SK-N-SH treated with all-trans-retinoic acid at 6 μM for 48 hours (cell line): ENCODE measurements at regions not wholly inside any gene's neighbourhood (a gene's known extent, or its start where the extent isn't known, plus 50 kb on each side); places are given as distances from the start of the nearest gene placed in this dataset.
A peak's percentile ranks its signal among the peaks of the same experiment; 100 is the strongest.
"Not testable (repeated sequence)": the region's sequence is repeated elsewhere in the genome, so short reads cannot be mapped to it uniquely, and the experiment has no call there.

ENCODE experiments used
- ATAC-seq: fragments of 200-7000 bp; cut with Tn5 transposase; 3 replicates; pipeline ENCODE4 v1.9.1; 2020; ENCODE audit warnings: mild to moderate bottlenecking, moderate library complexity
- ARNTL ChIP-seq: fragments of 450-650 bp; formaldehyde crosslinking; IDR thresholded peaks from 2 replicates; pipeline ENCODE4 v1.5.0; 2020; ENCODE audit warnings: low read depth, mild to moderate bottlenecking, moderate library complexity, borderline replicate concordance
- BACH2 ChIP-seq: fragments of 250-450 bp; sonication (Bioruptor Pico); IDR thresholded peaks from 2 replicates; pipeline ENCODE4 v1.9.0; 2021; ENCODE audit warnings: mild to moderate bottlenecking, borderline replicate concordance
- CREB5 ChIP-seq: fragments of 250-450 bp; sonication (Bioruptor Pico); IDR thresholded peaks from 2 replicates; pipeline ENCODE4 v1.5.1; 2020; ENCODE audit warnings: low read depth, mild to moderate bottlenecking, moderate library complexity
- GLIS3 ChIP-seq: fragments of 250-450 bp; sonication (Bioruptor Pico); IDR thresholded peaks from 2 replicates; pipeline ENCODE4 v1.5.0; 2020; ENCODE audit warnings: mild to moderate bottlenecking, moderate library complexity
- ISL1 ChIP-seq: fragments of 250-450 bp; sonication (Bioruptor Pico); IDR thresholded peaks from 2 replicates; pipeline ENCODE4 v2.1.2; 2022; ENCODE audit warnings: mild to moderate bottlenecking, moderate library complexity
- PATZ1 ChIP-seq: fragments of 250-450 bp; sonication (Bioruptor Pico); IDR thresholded peaks from 2 replicates; pipeline ENCODE4 v1.8.0; 2020; ENCODE audit warnings: mild to moderate bottlenecking, moderate library complexity, borderline replicate concordance
- POU6F1 ChIP-seq: fragments of 250-450 bp; sonication (Bioruptor Pico); IDR thresholded peaks from 2 replicates; pipeline ENCODE4 v1.8.0; 2021; ENCODE audit warnings: low read depth, mild to moderate bottlenecking, moderate library complexity, borderline replicate concordance
- PPARA ChIP-seq: fragments of 250-450 bp; sonication (Bioruptor Pico); IDR thresholded peaks from 2 replicates; pipeline ENCODE4 v1.5.0; 2020; ENCODE audit warnings: mild to moderate bottlenecking, borderline replicate concordance
- RARB ChIP-seq: fragments of 250-450 bp; sonication (Bioruptor Pico); IDR thresholded peaks from 2 replicates; pipeline ENCODE4 v1.8.0; 2021; ENCODE audit warnings: mild to moderate bottlenecking, moderate library complexity
- SNAI2 ChIP-seq: fragments of 250-450 bp; sonication (Bioruptor Pico); IDR thresholded peaks from 2 replicates; pipeline ENCODE4 v1.5.0; 2020; ENCODE audit warnings: mild to moderate bottlenecking, moderate library complexity
- TCF4 ChIP-seq: fragments of 250-450 bp; sonication (Bioruptor Pico); IDR thresholded peaks from 2 replicates; pipeline ENCODE4 v1.8.0; 2021; ENCODE audit warnings: mild to moderate bottlenecking, moderate library complexity, borderline replicate concordance
- TOX ChIP-seq: fragments of 250-450 bp; sonication (Bioruptor Pico); IDR thresholded peaks from 2 replicates; pipeline ENCODE4 v1.8.0; 2021; ENCODE audit warnings: mild to moderate bottlenecking, moderate library complexity, borderline replicate concordance
- TSHZ2 ChIP-seq: fragments of 250-450 bp; sonication (Bioruptor Pico); IDR thresholded peaks from 2 replicates; pipeline ENCODE4 v1.5.0; 2020; ENCODE audit warnings: mild to moderate bottlenecking, moderate library complexity
- ZC3H10 ChIP-seq: fragments of 250-450 bp; sonication (Bioruptor Pico); IDR thresholded peaks from 2 replicates; pipeline ENCODE4 v1.5.1; 2021; ENCODE audit warnings: mild to moderate bottlenecking, moderate library complexity
- ZNF565 ChIP-seq: fragments of 450-650 bp; formaldehyde crosslinking; conservative IDR thresholded peaks from 2 replicates; pipeline ENCODE4 v1.5.0; 2020; ENCODE audit warnings: low read depth, mild to moderate bottlenecking, moderate library complexity
- ZNF8 ChIP-seq: fragments of 450-650 bp; formaldehyde crosslinking; IDR thresholded peaks from 2 replicates; pipeline ENCODE4 v1.5.0; 2020; ENCODE audit warnings: mild to moderate bottlenecking, moderate library complexity

GRCh38 chr6:112912416-112913101 lies 565.4 kb downstream of the RFPL4B start:
- ATAC-seq = peak; percentile 56
- TF ChIP-seq CREB5 (CRISPR knock-in tag) (no peak), ZNF565 (CRISPR knock-in tag) (no peak), PPARA (CRISPR knock-in tag) (no peak), POU6F1 (CRISPR knock-in tag) (no peak), ARNTL (no peak), RARB (no peak), ZC3H10 (CRISPR knock-in tag) (no peak), TSHZ2 (CRISPR knock-in tag) (no peak)

GRCh38 chr6:112919744-112920143 lies 572.6 kb downstream of the RFPL4B start:
- ATAC-seq = not testable (repeated sequence)

GRCh38 chr6:112920994-112921393 lies 573.9 kb downstream of the RFPL4B start:
- TF ChIP-seq ZNF8 (CRISPR knock-in tag) (no peak), TSHZ2 (CRISPR knock-in tag) (no peak), ISL1 (CRISPR knock-in tag) (no peak), PPARA (CRISPR knock-in tag) (no peak), TCF4 (CRISPR knock-in tag) (no peak), TOX (CRISPR knock-in tag) (no peak), ARNTL (no peak), BACH2 (CRISPR knock-in tag) (no peak), SNAI2 (CRISPR knock-in tag) (no peak), ZNF565 (CRISPR knock-in tag) (no peak), POU6F1 (CRISPR knock-in tag) (no peak)
- ATAC-seq = no peak

- peak; percentile 84 for ATAC-seq
- TF ChIP-seq ZNF8 (CRISPR knock-in tag) = no peak
- TF ChIP-seq PATZ1 (CRISPR knock-in tag) = no peak
- no peak for TF ChIP-seq TCF4 (CRISPR knock-in tag)
- no peak for TF ChIP-seq BACH2 (CRISPR knock-in tag)
- TF ChIP-seq ISL1 (CRISPR knock-in tag) = peak; percentile 94
- peak; percentile 78 for TF ChIP-seq ZC3H10 (CRISPR knock-in tag)
- 0 out of 2 replicates have a peak, but pooled peaks have one; percentile 41 for TF ChIP-seq GLIS3 (CRISPR knock-in tag)
Measured at GRCh38 chr6:112923940-112924587, 576.9 kb downstream of the RFPL4B start.
